HEK293 (cell line): ENCODE measurements at regions not wholly inside any gene's neighbourhood (a gene's known extent, or its start where the extent isn't known, plus 50 kb on each side); places are given as distances from the start of the nearest gene placed in this dataset.

Source experiments
- CTCF ChIA-PET: fragments of 350-600 bp; formaldehyde crosslinking; extraction: SDS; loops from one replicate; lab custom pipeline; 2021; ENCODE audit warnings: antibody characterized with exemption; lab: Yijun Ruan, JAX
- POLR2A ChIA-PET: fragments of 300-600 bp; formaldehyde crosslinking; extraction: SDS; loops from one replicate; lab custom pipeline; 2020; ENCODE audit warnings: antibody characterized with exemption, inconsistent platforms; lab: Yijun Ruan, JAX
- H3K27ac ChIP-seq: fragments of 200-500 bp; sonication (Bioruptor generic); 2 replicates; pipeline ENCODE4 v1.5.1; 2014; ENCODE audit warnings: low read depth, low read length, control low read depth, inconsistent platforms; ENCODE audit errors: extremely low read depth
- H3K36me3 ChIP-seq, 2 experiments: fragments of 200-500 bp in 1 of 2; sonication (Bioruptor generic) in 1 of 2; 1 replicate in 1 of 2; 2 replicates in 1 of 2; pipeline ENCODE4 v1.5.1; 2014 to 2017; ENCODE audit warnings: inconsistent platforms in 2 of 2, low read length in 2 of 2; ENCODE audit not compliant: control insufficient read depth in 2 of 2, insufficient read depth in 1 of 2
- H3K4me1 ChIP-seq: fragments of 200-500 bp; sonication (Bioruptor generic); 2 replicates; pipeline ENCODE4 v1.5.1; 2014; ENCODE audit warnings: mild to moderate bottlenecking, low read length, inconsistent platforms; ENCODE audit not compliant: control insufficient read depth, insufficient read depth
- H3K4me3 ChIP-seq: 2 replicates; pipeline ENCODE4 v1.5.1; 2011; ENCODE audit warnings: low read depth, mild to moderate bottlenecking, control low read depth, low read length, moderate library complexity
- H3K9me3 ChIP-seq: fragments of 200-500 bp; sonication (Bioruptor generic); 2 replicates; pipeline ENCODE4 v1.5.1; 2014; ENCODE audit warnings: low read depth, low read length, inconsistent platforms; ENCODE audit not compliant: control insufficient read depth, insufficient read depth
- FEZF1 ChIP-seq: fragments of 450-650 bp; formaldehyde crosslinking; IDR thresholded peaks from 2 replicates; pipeline ENCODE4 v1.5.1; 2016; ENCODE audit warnings: missing biosample characterization, missing genetic modification characterization
- GFI1B ChIP-seq: fragments of 450-650 bp; formaldehyde crosslinking; IDR thresholded peaks from 2 replicates; pipeline ENCODE4 v1.5.1; 2016; ENCODE audit warnings: missing biosample characterization, missing genetic modification characterization
- TRIM28 ChIP-seq: IDR thresholded peaks from 2 replicates; pipeline ENCODE4 v1.6.1; 2011; ENCODE audit warnings: low read length, control low read depth, borderline replicate concordance
- ZFHX2 ChIP-seq: fragments of 450-650 bp; formaldehyde crosslinking; conservative IDR thresholded peaks from 2 replicates; pipeline ENCODE4 v1.5.1; 2016; ENCODE audit warnings: missing biosample characterization, missing genetic modification characterization
- ZNF155 ChIP-seq: fragments of 450-650 bp; formaldehyde crosslinking; IDR thresholded peaks from 2 replicates; pipeline ENCODE4 v1.5.1; 2016; ENCODE audit warnings: missing biosample characterization, missing genetic modification characterization
- ZNF16 ChIP-seq: fragments of 450-650 bp; formaldehyde crosslinking; IDR thresholded peaks from 2 replicates; pipeline ENCODE4 v1.5.1; 2016; ENCODE audit warnings: low read depth, missing biosample characterization, missing genetic modification characterization
- ZNF184 ChIP-seq: fragments of 450-650 bp; IDR thresholded peaks from 2 replicates; pipeline ENCODE4 v1.5.1; 2018; ENCODE audit warnings: missing biosample characterization, mild to moderate bottlenecking, missing genetic modification characterization
- ZNF24 ChIP-seq: fragments of 450-650 bp; formaldehyde crosslinking; IDR thresholded peaks from 2 replicates; pipeline ENCODE4 v1.5.1; 2016; ENCODE audit warnings: missing biosample characterization, missing genetic modification characterization
- ZNF48 ChIP-seq: fragments of 450-650 bp; formaldehyde crosslinking; IDR thresholded peaks from 2 replicates; pipeline ENCODE4 v1.5.1; 2016; ENCODE audit warnings: missing biosample characterization, missing genetic modification characterization
- ZNF571 ChIP-seq: fragments of 450-650 bp; formaldehyde crosslinking; IDR thresholded peaks from 2 replicates; pipeline ENCODE4 v1.5.0; 2017; ENCODE audit warnings: missing biosample characterization, missing genetic modification characterization
- TF ChIP-seq, protein P1 (sequence below): fragments of 450-650 bp; formaldehyde crosslinking; IDR thresholded peaks from 2 replicates; pipeline ENCODE4 v1.5.1; 2016; ENCODE audit warnings: missing biosample characterization, missing genetic modification characterization
- TF ChIP-seq, protein P2 (sequence below): fragments of 450-650 bp; formaldehyde crosslinking; IDR thresholded peaks from 2 replicates; pipeline ENCODE4 v1.5.1; 2016; ENCODE audit warnings: missing biosample characterization, missing genetic modification characterization
- TF ChIP-seq, protein P3 (sequence below): fragments of 450-650 bp; formaldehyde crosslinking; IDR thresholded peaks from 2 replicates; pipeline ENCODE4 v1.5.1; 2016; ENCODE audit warnings: missing biosample characterization, missing genetic modification characterization
- TF ChIP-seq, protein P4 (sequence below): fragments of 450-650 bp; formaldehyde crosslinking; conservative IDR thresholded peaks from 2 replicates; pipeline ENCODE4 v1.5.1; 2016; ENCODE audit warnings: low read depth, missing biosample characterization, missing genetic modification characterization

DNA sequence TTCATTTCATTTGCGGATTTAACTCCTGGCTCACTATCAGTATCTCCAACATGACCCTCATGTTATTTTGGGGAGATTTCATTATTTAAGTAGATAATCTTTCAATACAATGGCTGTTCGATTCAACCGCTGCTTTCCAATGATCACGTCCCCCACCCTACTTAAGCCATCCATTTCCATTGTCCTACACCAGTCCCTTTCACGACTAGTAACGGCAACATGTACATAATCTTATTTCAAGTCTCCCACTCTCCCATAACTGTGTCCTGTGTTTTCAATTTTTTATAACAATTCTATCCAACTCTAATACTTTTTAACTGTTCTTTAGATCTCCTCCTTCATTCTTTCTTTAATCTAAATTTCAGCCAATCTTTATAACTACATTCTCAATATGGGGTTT lies 890.8 kb upstream of the MAP3K7 start:
- ChIA-PET CTCF (no interaction called here), POLR2A (no interaction called here)
- no peak overlapping the region for H3K27ac ChIP-seq
- no peaks in the 10 kb centered on the region for H3K36me3 ChIP-seq
- H3K4me3 ChIP-seq: no peak overlapping the region
- no peaks in the 10 kb centered on the region for H3K4me1 ChIP-seq
- no peaks in the 10 kb centered on the region for H3K9me3 ChIP-seq
- TF ChIP-seq ZNF16 (tag by site-specific recombination): no peak
- no peak for TF ChIP-seq ZNF48 (tag by site-specific recombination)
- TF ChIP-seq, protein P1, sequence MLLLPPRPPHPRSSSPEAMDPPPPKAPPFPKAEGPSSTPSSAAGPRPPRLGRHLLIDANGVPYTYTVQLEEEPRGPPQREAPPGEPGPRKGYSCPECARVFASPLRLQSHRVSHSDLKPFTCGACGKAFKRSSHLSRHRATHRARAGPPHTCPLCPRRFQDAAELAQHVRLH: no peak
- TF ChIP-seq ZNF571: no peak
- TF ChIP-seq ZNF155 (tag by site-specific recombination): no peak
- TF ChIP-seq, protein P2, sequence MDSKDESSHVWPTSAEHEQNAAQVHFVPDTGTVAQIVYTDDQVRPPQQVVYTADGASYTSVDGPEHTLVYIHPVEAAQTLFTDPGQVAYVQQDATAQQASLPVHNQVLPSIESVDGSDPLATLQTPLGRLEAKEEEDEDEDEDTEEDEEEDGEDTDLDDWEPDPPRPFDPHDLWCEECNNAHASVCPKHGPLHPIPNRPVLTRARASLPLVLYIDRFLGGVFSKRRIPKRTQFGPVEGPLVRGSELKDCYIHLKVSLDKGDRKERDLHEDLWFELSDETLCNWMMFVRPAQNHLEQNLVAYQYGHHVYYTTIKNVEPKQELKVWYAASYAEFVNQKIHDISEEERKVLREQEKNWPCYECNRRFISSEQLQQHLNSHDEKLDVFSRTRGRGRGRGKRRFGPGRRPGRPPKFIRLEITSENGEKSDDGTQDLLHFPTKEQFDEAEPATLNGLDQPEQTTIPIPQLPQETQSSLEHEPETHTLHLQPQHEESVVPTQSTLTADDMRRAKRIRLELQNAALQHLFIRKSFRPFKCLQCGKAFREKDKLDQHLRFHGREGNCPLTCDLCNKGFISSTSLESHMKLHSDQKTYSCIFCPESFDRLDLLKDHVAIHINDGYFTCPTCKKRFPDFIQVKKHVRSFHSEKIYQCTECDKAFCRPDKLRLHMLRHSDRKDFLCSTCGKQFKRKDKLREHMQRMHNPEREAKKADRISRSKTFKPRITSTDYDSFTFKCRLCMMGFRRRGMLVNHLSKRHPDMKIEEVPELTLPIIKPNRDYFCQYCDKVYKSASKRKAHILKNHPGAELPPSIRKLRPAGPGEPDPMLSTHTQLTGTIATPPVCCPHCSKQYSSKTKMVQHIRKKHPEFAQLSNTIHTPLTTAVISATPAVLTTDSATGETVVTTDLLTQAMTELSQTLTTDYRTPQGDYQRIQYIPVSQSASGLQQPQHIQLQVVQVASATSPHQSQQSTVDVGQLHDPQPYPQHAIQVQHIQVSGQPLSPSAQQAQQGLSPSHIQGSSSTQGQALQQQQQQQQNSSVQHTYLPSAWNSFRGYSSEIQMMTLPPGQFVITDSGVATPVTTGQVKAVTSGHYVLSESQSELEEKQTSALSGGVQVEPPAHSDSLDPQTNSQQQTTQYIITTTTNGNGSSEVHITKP (tag by site-specific recombination): no peak
- TF ChIP-seq, protein P3, sequence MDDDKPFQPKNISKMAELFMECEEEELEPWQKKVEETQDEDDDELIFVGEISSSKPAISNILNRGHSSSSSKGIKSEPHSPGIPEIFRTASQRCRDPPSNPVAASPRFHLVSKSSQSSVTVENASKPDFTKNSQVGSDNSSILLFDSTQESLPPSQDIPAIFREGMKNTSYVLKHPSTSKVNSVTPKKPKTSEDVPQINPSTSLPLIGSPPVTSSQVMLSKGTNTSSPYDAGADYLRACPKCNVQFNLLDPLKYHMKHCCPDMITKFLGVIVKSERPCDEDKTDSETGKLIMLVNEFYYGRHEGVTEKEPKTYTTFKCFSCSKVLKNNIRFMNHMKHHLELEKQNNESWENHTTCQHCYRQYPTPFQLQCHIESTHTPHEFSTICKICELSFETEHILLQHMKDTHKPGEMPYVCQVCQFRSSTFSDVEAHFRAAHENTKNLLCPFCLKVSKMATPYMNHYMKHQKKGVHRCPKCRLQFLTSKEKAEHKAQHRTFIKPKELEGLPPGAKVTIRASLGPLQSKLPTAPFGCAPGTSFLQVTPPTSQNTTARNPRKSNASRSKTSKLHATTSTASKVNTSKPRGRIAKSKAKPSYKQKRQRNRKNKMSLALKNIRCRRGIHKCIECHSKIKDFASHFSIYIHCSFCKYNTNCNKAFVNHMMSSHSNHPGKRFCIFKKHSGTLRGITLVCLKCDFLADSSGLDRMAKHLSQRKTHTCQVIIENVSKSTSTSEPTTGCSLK (tag by site-specific recombination): no peak
- TF ChIP-seq, all 188 proteins: peak for 0

DNA sequence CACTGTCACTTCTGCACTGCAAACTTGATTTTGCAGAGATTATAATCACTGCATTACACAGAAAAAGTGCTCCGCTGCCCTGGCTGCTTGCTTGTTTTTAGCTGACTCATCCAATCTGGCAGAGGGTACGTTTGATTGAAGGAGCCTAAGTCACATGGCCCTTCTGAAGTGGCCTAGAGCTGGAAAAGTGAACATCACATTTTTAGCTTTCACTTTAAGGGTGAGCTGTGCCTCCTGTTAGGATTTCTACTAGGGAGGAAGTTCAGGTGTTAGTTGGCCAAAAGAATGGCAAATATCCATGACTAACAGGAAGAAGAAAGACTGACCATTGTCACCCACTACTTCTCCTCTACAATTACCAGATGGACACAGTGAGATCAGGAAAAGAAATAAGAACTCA lies 889.1 kb upstream of the MAP3K7 start:
- Histone ChIP-seq H3K4me1 (no peaks in the 10 kb centered on the region), H3K4me3 (no peak overlapping the region), H3K27ac (no peak overlapping the region), H3K36me3 (no peaks in the 10 kb centered on the region), H3K9me3 (no peaks in the 10 kb centered on the region)
- TF ChIP-seq TRIM28 (0 out of 2 replicates have a peak, but pooled peaks have one; percentile 30), GFI1B (tag by site-specific recombination) (peak; percentile 55; the same call in 1 of the 2 replicates), ZFHX2 (tag by site-specific recombination) (no peak), ZNF24 (tag by site-specific recombination) (no peak), FEZF1 (tag by site-specific recombination) (peak; percentile 43), ZNF184 (tag by site-specific recombination) (no peak)
- TF ChIP-seq, protein P2 (tag by site-specific recombination): peak; percentile 87
- TF ChIP-seq, protein P4, sequence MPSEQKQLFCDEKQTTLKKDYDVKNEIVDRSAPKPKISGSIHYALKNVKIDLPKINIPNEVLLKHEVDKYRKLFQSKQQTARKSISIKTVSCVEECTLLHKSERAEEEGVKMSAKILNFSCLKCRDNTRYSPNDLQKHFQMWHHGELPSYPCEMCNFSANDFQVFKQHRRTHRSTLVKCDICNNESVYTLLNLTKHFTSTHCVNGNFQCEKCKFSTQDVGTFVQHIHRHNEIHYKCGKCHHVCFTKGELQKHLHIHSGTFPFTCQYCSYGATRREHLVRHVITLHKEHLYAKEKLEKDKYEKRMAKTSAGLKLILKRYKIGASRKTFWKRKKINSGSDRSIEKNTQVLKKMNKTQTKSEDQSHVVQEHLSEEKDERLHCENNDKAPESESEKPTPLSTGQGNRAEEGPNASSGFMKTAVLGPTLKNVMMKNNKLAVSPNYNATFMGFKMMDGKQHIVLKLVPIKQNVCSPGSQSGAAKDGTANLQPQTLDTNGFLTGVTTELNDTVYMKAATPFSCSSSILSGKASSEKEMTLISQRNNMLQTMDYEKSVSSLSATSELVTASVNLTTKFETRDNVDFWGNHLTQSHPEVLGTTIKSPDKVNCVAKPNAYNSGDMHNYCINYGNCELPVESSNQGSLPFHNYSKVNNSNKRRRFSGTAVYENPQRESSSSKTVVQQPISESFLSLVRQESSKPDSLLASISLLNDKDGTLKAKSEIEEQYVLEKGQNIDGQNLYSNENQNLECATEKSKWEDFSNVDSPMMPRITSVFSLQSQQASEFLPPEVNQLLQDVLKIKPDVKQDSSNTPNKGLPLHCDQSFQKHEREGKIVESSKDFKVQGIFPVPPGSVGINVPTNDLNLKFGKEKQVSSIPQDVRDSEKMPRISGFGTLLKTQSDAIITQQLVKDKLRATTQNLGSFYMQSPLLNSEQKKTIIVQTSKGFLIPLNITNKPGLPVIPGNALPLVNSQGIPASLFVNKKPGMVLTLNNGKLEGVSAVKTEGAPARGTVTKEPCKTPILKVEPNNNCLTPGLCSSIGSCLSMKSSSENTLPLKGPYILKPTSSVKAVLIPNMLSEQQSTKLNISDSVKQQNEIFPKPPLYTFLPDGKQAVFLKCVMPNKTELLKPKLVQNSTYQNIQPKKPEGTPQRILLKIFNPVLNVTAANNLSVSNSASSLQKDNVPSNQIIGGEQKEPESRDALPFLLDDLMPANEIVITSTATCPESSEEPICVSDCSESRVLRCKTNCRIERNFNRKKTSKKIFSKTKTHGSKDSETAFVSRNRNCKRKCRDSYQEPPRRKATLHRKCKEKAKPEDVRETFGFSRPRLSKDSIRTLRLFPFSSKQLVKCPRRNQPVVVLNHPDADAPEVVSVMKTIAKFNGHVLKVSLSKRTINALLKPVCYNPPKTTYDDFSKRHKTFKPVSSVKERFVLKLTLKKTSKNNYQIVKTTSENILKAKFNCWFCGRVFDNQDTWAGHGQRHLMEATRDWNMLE (tag by site-specific recombination): peak; percentile 17; the same call in 1 of the 2 replicates
- CTCF ChIA-PET: interaction anchor here (0.7 kb wide), 1 partner anchor 144 kb away, joined by 3 read pairs; no protein-coding TSS in a partner anchor
- POLR2A ChIA-PET: no interaction called here
